Fibroblast of skin of scalp (primary cell): ENCODE measurements at regions not wholly inside any gene's neighbourhood (a gene's known extent, or its start where the extent isn't known, plus 50 kb on each side); places are given as distances from the start of the nearest gene placed in this dataset.

Source experiments
- DNase-seq: peaks from one replicate; pipeline ENCODE4 v3.0.0-alpha.2; 2013

DNA sequence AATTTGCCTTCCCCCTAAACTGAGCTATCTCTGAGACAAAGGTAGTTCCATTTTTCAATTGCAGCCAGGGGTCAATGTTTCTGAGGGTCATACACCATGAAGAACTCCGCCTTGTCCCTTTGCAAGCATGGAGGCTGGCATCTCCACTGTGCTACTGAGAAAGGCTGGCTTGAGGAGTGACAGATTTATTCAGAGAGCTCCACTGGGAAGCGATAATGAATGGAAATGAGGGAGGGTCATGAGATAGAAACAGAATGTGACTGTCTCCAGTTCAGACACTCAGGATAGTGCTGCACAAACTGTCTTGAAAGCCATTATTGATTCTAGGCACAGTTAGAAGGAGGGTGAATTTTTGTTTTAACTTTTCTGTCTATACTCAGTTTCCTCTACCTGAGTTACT lies 197.5 kb downstream of the ZNF326 start:
- no peak for DNase-seq

DNA sequence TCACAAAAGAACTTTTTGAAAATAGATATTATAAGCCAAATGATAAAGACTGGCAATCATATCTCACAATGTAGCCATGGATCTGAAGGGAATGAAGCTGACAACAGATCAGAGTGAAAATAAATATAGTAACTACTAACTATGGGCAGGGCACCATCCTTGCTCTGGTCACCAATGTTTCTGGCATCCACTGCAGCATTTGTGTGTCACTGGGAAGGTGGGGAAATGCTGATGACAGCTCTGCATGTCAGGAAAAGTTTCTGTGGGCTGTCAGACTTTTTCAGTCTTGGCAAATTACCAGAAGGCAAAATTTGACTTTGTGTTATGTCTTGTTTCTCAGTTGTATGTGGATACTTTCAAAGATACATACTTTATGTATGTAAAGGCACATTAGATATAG lies 195.6 kb downstream of the ZNF326 start:
- DNase-seq = no peak

DNA sequence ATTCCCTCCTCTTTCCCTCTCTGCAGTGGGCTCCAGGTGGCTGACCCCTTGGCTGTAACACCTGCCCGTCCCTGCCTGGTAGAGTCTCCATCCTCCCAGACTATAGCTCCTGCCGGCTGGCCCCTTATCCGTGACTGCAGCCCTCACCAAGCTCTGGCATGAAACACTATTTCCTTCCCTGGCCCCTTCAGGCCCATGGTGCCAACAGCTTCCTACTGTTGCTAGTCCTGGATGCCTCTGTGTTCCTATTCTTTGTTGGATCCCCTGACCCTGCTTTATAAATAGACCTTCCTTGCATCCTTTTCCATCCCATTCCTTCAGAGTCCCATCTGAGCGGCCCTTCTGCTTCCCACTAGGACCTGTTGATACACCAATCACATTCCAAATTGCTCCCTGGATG lies 195.0 kb downstream of the ZNF326 start:
- no peak for DNase-seq

DNA sequence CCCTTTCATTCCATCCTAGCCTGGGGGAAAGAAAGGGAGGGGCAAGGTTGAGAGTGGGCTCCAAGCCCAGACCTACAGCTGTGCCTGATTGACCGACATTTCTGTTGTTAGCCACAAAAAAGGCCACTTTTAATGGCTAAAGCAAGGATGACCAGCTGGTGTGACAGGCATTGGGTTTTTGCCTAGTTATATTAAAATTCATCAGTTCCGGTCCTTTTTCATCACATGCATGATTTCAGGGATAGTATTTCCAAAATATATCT lies 192.3 kb downstream of the ZNF326 start:
- DNase-seq = no peak

DNA sequence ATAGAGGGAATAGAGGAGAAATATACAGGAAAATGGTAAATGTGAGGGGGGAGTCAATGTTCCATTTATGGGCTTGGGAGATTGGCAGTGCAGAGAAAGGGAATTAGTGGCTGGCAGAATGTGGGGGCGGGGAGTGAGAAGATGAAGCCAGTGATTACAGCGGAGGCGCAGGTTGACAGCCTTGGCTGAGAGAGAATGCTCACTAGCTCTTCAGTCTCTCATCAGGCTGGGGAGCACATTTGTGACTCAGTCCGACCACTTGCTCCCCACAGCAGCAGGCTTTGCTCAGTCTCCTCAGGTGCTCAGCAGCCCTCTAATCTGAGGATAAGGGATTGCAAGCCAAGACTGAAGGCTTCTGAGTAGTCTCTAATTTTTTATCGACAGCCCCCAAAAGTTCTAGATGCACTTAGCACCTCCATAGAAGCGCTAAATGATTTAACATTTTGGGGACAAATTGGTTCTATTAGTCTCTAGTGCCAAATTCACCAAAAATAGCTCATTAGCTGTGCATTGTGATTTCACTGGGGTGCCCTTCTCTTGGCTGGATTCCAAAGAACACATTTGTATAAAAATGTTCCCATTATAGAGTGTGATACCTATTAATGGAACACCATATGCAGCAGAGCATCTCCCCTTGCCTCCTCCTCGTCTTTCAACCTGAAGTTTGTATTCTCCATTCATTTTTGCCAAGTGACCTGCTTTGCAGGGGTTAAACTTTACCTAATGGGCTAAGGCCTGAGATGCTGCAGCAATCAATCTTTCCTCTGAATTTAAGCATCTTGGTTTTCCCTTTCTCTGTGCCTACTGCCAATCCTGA lies 191.8 kb downstream of the ZNF326 start:
- DNase-seq = no peak

DNA sequence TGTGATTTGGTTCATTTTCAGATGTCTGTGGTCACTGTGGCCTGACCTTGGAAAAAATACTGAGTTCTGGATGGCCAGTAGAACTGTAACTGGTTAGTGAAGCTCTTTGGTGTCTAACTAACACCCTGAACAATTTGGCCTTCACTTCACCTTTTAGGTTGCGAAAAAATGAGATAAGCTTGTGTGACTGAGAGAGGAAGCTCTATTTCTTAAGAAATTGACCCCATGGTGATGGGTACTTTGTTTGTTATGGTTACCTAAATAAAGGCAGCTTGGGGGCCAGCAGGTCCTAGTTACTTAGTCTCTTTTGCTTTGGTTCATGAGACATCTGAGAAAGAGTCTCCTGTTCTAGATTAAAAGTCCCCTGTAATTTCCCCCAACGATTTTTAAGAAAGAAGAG lies 181.6 kb downstream of the ZNF326 start:
- DNase-seq = no peak

DNA sequence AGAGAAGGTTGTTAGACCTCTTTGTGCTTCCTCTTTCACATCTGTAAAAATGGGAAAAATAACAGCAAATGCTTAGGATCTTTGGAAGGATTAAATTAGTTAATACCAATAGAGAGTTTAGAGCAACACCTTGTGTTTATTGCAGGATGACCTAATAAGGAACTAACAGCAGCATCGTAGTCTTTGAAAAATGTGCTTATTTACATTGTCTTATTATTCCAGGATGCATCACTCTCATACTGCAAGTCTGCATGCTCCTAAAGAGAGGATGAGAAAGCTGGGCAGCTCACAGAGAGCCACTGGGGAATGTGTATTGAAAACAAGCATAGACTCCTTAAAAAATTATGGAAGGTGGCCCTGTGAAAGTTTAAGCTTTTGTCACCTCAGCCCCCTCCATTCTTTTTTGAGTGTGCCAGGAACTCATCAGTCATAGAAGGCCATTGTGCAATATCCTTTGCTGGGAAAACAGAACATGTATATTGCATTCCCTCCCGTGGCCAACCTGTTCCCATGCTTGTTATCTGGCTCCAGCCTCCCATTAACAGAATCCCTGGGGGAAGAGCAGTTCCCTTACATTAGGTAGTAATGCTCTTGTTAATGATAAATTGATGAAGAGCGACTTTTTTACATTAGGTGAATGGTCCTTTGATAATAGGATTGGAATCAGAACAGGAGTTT lies 180.7 kb downstream of the ZNF326 start:
- no peak for DNase-seq

DNA sequence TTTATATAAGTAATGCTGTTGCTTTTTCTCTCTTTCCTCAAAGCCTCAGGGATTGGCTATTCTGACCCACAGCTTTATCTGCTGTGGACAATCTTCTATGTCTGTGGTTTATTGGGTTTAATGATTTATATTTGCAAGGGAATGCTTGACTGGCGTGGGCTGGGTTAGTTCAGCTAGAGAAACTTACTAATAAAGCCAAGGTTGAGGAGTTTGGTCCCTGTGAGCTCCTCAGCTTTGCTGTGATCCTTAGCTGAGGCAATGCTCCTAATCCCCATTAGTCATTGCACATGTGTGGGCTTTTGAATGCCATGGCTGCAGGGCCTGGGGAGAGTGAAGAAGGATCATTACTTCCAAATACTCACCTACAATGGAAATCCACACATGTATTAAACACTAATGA lies 179.3 kb downstream of the ZNF326 start:
- no peak for DNase-seq

DNA sequence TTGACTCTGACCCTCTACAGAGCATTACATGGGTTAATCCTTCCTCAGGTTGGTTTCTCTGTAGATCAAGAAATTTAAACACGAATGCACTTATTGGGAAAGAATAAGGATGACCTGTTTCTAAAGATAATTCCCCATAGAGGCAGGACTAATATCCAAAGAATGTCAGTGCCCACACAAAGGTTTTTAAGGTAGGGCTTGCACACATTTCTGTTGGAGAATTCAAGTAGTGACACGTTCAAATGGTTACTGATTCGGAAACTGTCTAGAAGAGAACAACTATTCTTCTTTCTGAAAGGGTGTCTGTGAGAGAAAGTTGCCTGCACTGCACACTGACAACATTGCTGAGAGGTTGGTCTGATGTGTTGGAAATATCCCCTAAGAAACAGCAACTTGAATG lies 167.3 kb downstream of the ZNF326 start:
- DNase-seq = no peak

DNA sequence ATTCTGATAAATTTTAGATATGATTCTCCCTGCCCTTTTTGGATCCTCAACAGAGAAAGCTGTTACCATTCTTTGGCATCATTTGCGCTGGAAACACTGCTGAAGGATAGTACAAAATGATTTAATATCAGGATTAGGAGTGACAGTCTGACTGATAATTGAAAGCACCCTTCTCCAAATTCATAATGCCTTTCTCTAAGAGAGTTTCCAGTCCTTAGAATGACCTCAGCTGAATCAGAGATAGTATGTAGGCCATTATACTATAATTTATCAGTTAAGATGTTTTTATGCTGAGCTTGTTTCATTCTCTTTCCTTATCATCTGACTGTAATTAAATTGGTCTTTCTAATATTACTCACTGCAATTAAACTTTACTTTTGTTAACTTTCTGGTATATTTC lies 166.7 kb downstream of the ZNF326 start:
- no peak for DNase-seq

DNA sequence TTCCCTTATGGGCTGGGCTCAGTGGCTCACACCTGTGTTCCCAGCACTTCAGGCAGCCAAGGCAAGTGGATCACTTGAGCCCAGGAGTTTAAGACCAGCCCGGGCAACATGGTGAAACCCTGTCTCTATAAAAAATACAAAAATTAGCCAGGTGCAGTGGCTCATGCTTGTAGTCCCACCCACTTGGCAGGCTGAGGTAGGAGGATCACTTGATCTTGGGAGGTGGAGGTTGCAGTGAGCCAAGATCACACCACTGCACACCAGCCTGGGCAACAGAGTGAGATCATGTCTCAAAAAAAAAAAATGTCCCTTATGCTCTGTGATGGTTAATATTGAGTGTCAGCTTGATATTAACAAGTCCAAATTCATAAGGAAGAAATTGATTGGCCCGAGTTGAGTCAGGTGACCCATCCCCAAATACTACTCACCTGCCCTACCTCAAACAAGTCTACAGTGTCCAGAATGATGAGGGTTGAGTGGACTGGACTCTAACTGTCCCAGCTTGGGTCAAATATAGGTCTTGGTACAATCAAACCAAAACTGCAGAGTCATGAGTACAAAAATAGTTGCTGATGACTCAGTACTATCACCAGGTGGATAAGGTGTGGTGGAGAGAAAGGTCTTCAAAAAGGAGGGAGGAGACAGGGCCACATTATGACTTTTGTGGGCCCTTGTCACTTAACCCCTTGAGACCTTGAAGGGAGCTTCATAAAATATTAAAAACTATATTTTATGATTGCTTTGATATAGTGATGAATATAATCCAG lies 161.0 kb downstream of the ZNF326 start:
- no peak for DNase-seq

DNA sequence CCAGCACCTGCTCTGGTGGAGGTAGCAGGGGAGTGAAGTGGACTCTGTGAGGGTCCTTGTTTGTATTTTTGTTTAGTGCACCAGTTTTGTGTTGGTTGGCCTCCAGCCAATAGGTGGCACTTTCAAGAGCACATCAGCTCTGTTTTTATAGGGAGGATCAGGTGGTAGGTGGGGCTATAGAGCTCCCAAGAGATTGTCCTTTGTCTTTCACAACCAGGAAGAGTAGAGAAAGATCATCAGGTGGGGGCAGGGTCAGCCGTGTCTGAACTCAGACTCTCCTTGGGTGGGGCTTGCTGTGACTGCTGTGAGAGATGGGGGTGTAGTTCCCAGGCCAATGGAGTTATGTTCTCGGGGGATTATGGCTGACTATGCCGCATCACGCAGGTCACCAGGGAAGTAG lies 159.8 kb downstream of the ZNF326 start:
- no peak for DNase-seq

DNA sequence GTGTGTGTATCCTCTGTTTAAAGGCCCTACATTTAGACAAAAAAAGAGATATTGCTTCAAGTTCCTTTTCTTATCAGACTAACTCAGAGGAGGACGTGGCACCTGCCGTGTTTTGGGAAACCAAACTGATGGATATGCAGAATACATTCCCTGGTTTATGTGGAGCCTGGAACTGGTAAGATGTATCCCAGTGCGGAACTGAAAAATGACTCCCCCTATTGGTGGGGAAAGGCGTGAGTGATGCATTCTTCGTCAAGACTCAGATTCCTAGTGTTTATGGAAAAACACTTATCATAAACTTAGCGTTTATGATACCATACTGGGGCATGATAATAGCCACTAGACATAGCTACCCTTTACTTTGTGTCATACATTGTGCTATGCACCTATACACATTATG lies 154.2 kb downstream of the ZNF326 start:
- no peak for DNase-seq

DNA sequence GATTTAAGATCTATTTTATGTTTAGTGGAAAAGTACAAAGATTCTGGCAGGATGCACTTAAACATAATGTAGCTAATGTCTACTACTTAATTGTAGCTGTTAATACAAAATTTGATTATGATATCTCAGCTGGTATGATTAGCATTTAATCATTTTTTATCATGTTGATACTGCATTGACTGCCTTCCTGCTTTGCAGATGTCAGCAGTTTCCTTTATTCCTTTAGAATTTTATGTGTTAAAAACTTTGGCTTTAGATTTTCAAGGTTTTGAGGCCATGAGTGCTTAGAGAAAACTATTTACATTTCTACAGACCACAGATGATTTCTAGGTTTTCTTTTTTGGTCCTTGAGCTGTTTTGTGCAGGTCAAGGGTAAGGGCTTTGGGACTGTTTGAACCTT lies 152.2 kb downstream of the ZNF326 start:
- DNase-seq = no peak

DNA sequence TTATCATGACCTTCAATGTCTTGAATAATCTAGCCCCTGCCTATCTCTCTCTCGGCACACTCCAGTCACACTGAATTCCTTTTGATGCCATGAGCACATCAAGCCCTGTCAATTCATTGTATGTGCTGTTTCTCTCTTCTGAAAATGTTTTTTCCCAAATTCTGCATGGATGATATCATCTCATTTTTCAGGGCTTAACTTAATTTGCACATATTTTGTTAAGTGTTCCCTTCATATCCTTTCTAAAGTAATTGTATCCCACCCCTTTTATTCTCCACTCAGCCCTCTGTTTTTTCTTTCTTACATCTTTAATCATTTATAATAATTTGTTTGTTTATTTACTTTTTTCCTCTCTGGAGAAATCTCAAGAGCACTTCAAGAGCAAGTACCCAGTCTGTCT lies 149.9 kb downstream of the ZNF326 start:
- no peak for DNase-seq

DNA sequence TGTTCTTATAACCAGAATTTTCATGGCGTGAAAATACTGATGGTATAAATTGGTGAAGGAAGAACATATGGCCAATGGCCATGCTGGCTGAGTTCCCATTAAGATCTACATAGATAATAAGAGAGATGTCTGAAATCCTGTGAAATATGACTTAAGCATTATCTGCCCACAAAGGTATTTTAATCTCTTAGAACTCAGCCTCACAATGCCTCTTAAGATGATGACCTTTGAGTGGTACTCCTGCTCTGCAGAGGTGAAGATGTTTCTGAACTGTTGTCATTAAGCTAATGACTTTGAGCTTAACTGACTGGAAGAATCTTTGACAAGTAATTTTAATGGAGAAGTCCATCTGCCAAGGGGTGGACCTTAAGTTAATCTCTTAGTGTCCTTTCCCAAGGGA lies 148.7 kb downstream of the ZNF326 start:
- no peak for DNase-seq

DNA sequence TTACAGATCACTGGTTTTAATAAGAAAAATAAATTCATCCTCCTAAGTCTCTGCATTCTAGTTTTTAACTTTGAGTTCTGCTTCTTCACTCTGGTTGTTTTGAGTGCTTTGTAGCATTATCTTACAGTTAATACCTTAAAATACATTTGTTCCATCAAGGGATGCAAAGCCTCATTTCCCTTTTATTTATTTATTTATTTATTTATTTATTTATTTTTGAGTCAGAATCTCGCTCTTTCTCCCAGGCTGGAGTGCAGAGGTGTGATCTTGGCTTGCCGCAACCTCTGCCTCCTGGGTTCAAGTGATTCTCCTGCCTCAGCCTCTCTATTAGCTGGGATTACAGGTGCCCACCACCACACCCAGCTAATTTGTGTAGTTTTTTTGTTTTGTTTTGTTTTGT lies 147.8 kb downstream of the ZNF326 start:
- DNase-seq = no peak

DNA sequence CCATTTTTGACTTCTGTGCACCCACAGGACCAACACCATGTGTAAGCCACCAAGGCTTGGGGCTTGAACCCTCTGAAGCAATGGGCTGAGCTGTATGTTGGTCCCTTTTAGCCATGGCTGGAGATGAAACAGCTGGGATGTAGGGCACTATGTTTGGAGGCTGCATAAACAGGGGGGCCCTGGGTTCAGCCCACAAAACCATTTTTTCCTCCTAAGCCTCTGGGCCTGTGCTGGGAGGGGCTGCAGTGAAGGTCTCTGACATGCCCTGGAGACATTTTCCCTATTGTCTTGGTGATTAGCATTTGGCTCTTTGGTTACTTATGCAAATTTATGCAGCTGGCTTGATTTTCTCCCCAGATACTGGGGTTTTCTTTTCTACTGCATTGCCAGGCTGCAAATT lies 144.9 kb downstream of the ZNF326 start:
- DNase-seq = no peak

DNA sequence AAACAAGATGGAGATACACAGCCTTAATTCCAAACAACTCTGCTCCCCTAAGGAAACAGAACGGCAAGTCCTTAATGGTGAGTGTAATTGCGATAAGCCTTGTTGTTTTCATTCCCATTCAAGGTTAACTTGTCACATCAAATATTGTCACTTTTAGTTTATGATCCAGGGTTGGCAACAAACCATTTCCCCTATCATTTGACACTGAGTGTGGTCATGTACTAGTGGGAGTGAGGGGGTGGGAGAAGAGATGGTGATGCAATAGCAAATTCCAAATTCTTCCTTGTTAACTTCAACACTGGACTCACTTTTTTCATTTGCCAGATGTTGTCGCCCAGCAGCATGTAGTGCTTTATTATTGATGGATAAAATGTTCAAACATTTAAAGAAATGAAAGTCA lies 140.4 kb downstream of the ZNF326 start:
- no peak for DNase-seq

DNA sequence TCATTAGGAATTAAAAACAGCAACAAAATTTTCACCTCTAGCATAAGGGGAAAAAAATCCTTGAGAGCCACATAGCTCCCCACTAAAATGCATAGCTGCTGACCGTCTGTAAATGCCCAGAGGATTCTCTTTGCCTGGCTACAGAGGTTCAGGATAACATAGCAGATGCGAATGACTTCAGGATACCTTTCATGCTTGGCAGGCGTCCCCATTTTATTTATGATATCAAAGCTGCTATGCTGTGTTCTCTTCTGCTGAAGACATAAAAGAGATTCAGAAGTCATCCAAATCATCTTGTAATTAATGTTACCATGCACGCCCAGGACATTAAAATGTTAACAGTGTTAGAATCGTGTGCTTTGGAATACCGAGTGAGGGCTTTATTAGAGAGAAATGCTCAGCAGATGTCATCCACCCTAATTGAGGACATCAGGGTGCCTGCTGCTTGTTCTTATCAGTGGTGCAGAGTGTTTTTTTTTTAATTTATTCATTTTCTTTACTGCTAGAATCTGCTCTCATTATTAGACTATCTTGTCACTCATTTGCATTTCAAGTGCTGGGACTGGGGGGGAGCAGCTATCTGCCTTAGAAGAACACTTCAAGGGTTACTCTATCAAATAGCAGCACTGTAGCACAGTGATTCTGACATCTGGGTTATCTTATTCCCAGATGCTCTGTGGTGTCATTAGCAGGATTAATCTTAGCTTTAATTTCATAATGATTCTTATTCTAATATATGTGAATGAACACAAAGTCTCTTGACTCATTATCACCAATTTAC lies 139.5 kb downstream of the ZNF326 start:
- no peak for DNase-seq

DNA sequence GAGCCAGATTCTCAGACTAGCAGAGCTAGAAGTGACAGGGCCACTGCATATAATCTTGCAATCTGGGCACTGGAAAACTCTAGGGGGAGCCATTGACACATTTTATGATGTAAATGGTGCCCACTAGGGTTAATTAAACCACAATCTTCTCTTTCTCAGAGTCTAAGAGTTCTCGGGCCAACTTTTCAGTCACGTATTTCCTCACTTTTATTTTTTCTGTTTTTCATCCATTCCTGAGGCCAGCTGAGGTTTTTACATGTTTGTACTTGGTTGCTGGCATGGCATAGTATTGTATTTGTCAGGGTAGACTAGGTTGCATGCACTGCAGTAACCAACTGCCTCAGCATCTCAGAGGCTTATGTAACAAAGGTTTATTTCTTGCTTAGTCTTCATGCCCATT lies 138.2 kb downstream of the ZNF326 start:
- DNase-seq = peak; percentile 26

DNA sequence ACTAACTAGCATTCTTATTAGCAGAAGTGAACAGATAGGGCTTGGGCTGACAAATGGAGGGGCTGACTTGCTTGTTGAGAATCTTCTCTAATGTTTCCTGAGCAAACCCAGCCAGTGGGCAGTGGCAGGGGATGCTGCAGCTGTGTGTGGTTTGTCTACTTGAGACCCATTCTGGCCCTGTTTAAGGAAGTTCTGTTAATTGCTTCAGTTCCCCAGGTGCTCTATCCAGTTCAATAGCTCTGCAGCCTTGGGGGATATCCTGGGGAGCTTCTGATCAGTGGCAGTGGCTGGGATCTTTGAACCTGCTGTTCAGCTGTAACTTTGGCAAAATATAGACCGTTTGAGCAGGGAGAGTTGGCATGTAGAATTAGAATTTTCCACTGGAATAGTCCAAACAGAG lies 137.4 kb downstream of the ZNF326 start:
- DNase-seq = no peak

DNA sequence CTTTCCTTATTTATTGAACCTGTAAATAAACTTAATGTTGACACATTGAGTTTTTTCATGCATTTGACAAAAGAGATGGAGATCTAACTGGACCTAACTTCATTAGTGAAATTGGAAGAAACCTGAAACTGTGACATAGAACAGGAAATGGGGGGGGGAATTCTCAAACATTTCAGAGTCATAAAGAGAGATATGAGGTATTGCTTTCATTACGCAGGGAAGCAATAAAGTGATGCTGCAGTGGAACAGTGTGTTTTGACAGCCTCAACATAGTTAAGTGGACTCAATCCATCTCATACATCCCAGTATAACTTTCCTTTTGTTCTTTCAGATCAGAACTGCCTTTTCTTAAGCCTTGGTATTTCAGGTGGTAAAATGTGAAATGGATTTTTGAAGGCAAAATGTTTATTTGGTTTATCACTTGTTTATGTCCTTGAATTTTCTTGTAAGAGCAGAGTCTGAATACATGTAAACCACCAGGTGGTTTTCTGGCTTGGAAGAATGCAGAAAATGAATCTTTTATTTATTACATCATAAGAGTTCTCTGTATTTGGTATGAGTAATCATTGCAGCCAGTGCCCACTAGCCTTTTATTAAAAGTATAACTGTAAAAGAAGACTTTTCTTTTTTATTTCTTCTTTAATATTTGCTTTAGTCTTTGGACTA lies 132.5 kb downstream of the ZNF326 start:
- no peak for DNase-seq
